Liver (tissue), 3 donors: ENCODE measurements at regions not wholly inside any gene's neighbourhood (a gene's known extent, or its start where the extent isn't known, plus 50 kb on each side); places are given as distances from the start of the nearest gene placed in this dataset.

ENCODE experiments used
- GABPA ChIP-seq, 2 donors: IDR thresholded peaks in 1 of 2; conservative IDR thresholded peaks in 1 of 2; 2 replicates each; pipeline ENCODE4 v1.6.1; 2016; ENCODE audit warnings: antibody characterized with exemption in 2 of 2, mild to moderate bottlenecking in 1 of 2, moderate library complexity in 1 of 2
- HNF4G ChIP-seq: IDR thresholded peaks from 2 replicates; pipeline ENCODE4 v1.6.1; 2016; ENCODE audit warnings: antibody characterized with exemption
- JUND ChIP-seq, 2 donors: IDR thresholded peaks; 2 replicates each; pipeline ENCODE4 v1.6.1; 2016; ENCODE audit warnings: antibody characterized with exemption in 2 of 2
- RAD21 ChIP-seq, 2 donors: IDR thresholded peaks; 2 replicates each; pipeline ENCODE4 v1.6.1; 2016; ENCODE audit warnings: antibody characterized with exemption in 2 of 2, mild to moderate bottlenecking in 2 of 2
- RXRA ChIP-seq, 2 donors: IDR thresholded peaks; 2 replicates each; pipeline ENCODE4 v1.6.1; 2017 to 2018; ENCODE audit warnings: antibody characterized with exemption in 2 of 2, mild to moderate bottlenecking in 1 of 2
- SP1 ChIP-seq: IDR thresholded peaks from 2 replicates; pipeline ENCODE4 v1.6.1; 2018; ENCODE audit warnings: antibody characterized with exemption, mild to moderate bottlenecking
- TF ChIP-seq, protein P1 (sequence below): fragments of 150-350 bp; IDR thresholded peaks from 2 replicates; pipeline ENCODE4 v1.5.1; 2017; ENCODE audit warnings: improper control_type of control experiment, low read depth, low read length; ENCODE audit not compliant: missing input control
- TF ChIP-seq, protein P2 (sequence below): IDR thresholded peaks from 2 replicates; pipeline ENCODE4 v1.6.1; 2016; ENCODE audit warnings: antibody characterized with exemption
- TF ChIP-seq, protein P3 (sequence below): IDR thresholded peaks from 2 replicates; pipeline ENCODE4 v1.6.1; 2016; ENCODE audit warnings: antibody characterized with exemption, mild to moderate bottlenecking
- donor health status: healthy.
- donor health status: healthy.

DNA sequence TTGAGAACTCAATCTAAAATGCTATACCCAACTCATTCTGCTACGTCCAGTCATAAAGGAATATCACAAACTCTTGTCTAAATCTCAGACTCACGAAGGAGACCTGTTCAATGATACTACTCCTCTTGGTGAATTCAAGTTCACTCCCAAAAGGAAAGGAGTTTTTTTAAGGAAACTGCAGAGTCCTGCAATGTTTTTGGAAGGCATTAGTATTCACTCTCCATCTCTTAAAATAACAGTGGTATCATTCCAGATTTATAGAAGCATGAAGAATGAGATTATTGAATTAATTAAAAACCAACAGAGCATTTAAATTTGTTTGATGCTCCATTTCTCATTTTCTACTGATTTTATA is 73.4 kb downstream of the FOXD1 start:
- TF ChIP-seq, protein P1, sequence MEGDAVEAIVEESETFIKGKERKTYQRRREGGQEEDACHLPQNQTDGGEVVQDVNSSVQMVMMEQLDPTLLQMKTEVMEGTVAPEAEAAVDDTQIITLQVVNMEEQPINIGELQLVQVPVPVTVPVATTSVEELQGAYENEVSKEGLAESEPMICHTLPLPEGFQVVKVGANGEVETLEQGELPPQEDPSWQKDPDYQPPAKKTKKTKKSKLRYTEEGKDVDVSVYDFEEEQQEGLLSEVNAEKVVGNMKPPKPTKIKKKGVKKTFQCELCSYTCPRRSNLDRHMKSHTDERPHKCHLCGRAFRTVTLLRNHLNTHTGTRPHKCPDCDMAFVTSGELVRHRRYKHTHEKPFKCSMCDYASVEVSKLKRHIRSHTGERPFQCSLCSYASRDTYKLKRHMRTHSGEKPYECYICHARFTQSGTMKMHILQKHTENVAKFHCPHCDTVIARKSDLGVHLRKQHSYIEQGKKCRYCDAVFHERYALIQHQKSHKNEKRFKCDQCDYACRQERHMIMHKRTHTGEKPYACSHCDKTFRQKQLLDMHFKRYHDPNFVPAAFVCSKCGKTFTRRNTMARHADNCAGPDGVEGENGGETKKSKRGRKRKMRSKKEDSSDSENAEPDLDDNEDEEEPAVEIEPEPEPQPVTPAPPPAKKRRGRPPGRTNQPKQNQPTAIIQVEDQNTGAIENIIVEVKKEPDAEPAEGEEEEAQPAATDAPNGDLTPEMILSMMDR, result no peak
- TF ChIP-seq JUND (IDR thresholded peaks at IDR 0.05), result no peak
- TF ChIP-seq, protein P2, sequence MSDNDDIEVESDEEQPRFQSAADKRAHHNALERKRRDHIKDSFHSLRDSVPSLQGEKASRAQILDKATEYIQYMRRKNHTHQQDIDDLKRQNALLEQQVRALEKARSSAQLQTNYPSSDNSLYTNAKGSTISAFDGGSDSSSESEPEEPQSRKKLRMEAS, result no peak
- no peak for TF ChIP-seq RAD21 (IDR thresholded peaks at IDR 0.05)
- no peak for TF ChIP-seq SP1
- TF ChIP-seq RXRA (IDR thresholded peaks at IDR 0.05), result no peak
- TF ChIP-seq, protein P3, sequence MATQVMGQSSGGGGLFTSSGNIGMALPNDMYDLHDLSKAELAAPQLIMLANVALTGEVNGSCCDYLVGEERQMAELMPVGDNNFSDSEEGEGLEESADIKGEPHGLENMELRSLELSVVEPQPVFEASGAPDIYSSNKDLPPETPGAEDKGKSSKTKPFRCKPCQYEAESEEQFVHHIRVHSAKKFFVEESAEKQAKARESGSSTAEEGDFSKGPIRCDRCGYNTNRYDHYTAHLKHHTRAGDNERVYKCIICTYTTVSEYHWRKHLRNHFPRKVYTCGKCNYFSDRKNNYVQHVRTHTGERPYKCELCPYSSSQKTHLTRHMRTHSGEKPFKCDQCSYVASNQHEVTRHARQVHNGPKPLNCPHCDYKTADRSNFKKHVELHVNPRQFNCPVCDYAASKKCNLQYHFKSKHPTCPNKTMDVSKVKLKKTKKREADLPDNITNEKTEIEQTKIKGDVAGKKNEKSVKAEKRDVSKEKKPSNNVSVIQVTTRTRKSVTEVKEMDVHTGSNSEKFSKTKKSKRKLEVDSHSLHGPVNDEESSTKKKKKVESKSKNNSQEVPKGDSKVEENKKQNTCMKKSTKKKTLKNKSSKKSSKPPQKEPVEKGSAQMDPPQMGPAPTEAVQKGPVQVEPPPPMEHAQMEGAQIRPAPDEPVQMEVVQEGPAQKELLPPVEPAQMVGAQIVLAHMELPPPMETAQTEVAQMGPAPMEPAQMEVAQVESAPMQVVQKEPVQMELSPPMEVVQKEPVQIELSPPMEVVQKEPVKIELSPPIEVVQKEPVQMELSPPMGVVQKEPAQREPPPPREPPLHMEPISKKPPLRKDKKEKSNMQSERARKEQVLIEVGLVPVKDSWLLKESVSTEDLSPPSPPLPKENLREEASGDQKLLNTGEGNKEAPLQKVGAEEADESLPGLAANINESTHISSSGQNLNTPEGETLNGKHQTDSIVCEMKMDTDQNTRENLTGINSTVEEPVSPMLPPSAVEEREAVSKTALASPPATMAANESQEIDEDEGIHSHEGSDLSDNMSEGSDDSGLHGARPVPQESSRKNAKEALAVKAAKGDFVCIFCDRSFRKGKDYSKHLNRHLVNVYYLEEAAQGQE, result no peak
- no peak for TF ChIP-seq GABPA (IDR thresholded peaks at IDR 0.05 in 1 of 2, conservative IDR thresholded peaks at IDR 0.05 in 1 of 2)
- TF ChIP-seq HNF4G, result no peak
